ENCODE measurements at regions not wholly inside any gene's neighbourhood (a gene's known extent, or its start where the extent isn't known, plus 50 kb on each side); places are given as distances from the start of the nearest gene placed in this dataset.

DNA sequence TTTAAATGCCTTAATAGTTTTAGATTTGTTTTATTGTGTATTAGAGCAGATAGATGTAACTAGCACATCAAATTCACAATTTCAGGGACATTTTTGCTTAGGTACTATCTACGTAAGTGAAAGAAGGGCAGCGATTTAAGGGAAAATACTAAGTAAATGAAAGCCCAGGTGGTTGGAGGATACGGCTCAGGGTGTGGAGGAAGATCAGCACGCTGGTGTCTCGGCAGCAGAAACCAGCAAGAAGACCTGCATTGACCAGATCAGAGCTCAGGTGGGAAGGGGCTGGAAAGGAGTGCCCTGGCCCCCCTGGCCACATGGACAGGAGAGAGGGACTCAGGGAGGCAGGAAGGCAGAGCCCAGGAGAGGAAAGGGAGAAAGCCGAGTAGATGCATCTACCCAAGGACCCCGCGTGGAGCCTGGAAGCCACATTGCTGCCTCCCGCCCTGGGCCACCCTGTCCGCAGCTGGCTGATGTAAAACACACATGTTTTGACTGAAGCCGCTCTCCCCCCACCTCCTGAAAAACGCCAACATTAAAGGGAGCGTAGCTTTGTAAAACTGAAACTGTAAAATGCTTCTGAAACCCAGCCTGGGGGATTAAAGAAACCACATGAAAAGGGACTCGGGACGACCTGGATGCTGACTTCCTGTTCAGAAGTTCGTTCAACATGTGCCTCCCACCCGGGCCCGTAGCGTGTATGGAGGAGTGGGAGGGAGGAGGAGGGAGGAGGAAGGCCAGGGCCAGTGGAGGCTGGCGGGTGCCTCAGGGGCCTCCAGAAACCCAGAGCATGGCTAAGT is 72.6 kb upstream of the TARDBP start:
- WGBS, 2 experiments (ENCODE audit: low coverage in 1 of 2, low lambda C conversion rate in 2 of 2, missing lambda C conversion rate in 2 of 2), result 44 to 47% methylated on average over 20 of the region's 20 CpGs
- in situ Hi-C loops (cut with MboI), result no loop called here
- TF ChIP-seq EZH2phosphoT487 (IDR thresholded peaks at IDR 0.05; ENCODE audit: insufficient read depth, low read depth) (no peak), EZH2 (IDR thresholded peaks at IDR 0.05; ENCODE audit: insufficient read depth, poor library complexity, severe bottlenecking) (no peak)
- Histone ChIP-seq H3F3A (ENCODE audit: insufficient read depth) (no peaks in the 10 kb centered on the region), H3K4me2 (ENCODE audit: unreplicated experiment) (no peak overlapping the region), H3K4me1 (ENCODE audit: insufficient read depth) (peaks cover 10% of the 10 kb centered on the region; the same call in 1 of the 2 replicates), H2AFZ (no peak overlapping the region), H3K4me3 (no peak overlapping the region), H3K79me2 (ENCODE audit: insufficient read depth) (no peaks in the 10 kb centered on the region), H4K20me1 (ENCODE audit: insufficient read depth) (no peaks in the 10 kb centered on the region), H3K27me3 (replicated peaks; ENCODE audit: insufficient read depth) (peaks cover 35% of the 10 kb centered on the region), H3K36me3 (ENCODE audit: low read depth) (no peaks in the 10 kb centered on the region), H3K9me2 (ENCODE audit: insufficient read depth) (no peaks in the 10 kb centered on the region), H3K9ac (no peak overlapping the region), H3K9me3 (ENCODE audit: low read depth) (no peaks in the 10 kb centered on the region), H3K27ac (no peak overlapping the region)
- no peak for DNase-seq

- no peak overlapping the region for H3K4me3 ChIP-seq
- H3K36me3 ChIP-seq (ENCODE audit: low read depth), result no peaks in the 10 kb centered on the region
- 89 to 90% methylated on average over 5 of the region's 5 CpGs for WGBS, 2 experiments (ENCODE audit: low coverage in 1 of 2, low lambda C conversion rate in 2 of 2, missing lambda C conversion rate in 2 of 2)
- no peaks in the 10 kb centered on the region for H4K20me1 ChIP-seq (ENCODE audit: insufficient read depth)
- no peak overlapping the region for H3K9ac ChIP-seq
- no peaks in the 10 kb centered on the region for H3K79me2 ChIP-seq (ENCODE audit: insufficient read depth)
- H3K9me2 ChIP-seq (ENCODE audit: insufficient read depth), result no peaks in the 10 kb centered on the region
- no peak for DNase-seq
- in situ Hi-C loops (cut with MboI), result no loop called here
- H3K27me3 ChIP-seq (replicated peaks; ENCODE audit: insufficient read depth), result peaks cover 30% of the 10 kb centered on the region
- H3K4me2 ChIP-seq (ENCODE audit: unreplicated experiment), result no peak overlapping the region
- H3F3A ChIP-seq (ENCODE audit: insufficient read depth), result no peaks in the 10 kb centered on the region
- TF ChIP-seq EZH2 (IDR thresholded peaks at IDR 0.05; ENCODE audit: insufficient read depth, poor library complexity, severe bottlenecking), result no peak
- TF ChIP-seq EZH2phosphoT487 (IDR thresholded peaks at IDR 0.05; ENCODE audit: insufficient read depth, low read depth), result no peak
- no peak overlapping the region for H3K27ac ChIP-seq
- H3K4me1 ChIP-seq (ENCODE audit: insufficient read depth), result peaks cover 10% of the 10 kb centered on the region; the same call in 1 of the 2 replicates
- no peak overlapping the region for H2AFZ ChIP-seq
- H3K9me3 ChIP-seq (ENCODE audit: low read depth), result no peaks in the 10 kb centered on the region
Measured at GRCh38 chr1:10940451-10940804, 72.0 kb upstream of the TARDBP start.

- Histone ChIP-seq H2AFZ (no peak overlapping the region), H3K36me3 (ENCODE audit: low read depth) (no peaks in the 10 kb centered on the region), H3K4me1 (ENCODE audit: insufficient read depth) (peaks cover 10% of the 10 kb centered on the region; the same call in 1 of the 2 replicates), H3K9me3 (ENCODE audit: low read depth) (no peaks in the 10 kb centered on the region), H3K4me2 (ENCODE audit: unreplicated experiment) (no peak overlapping the region), H3K9ac (no peak overlapping the region), H3K9me2 (ENCODE audit: insufficient read depth) (no peaks in the 10 kb centered on the region), H3K79me2 (ENCODE audit: insufficient read depth) (no peaks in the 10 kb centered on the region), H3F3A (ENCODE audit: insufficient read depth) (no peaks in the 10 kb centered on the region), H4K20me1 (ENCODE audit: insufficient read depth) (no peaks in the 10 kb centered on the region), H3K27me3 (replicated peaks; ENCODE audit: insufficient read depth) (peaks cover 26% of the 10 kb centered on the region), H3K27ac (no peak overlapping the region), H3K4me3 (no peak overlapping the region)
- TF ChIP-seq EZH2 (IDR thresholded peaks at IDR 0.05; ENCODE audit: insufficient read depth, poor library complexity, severe bottlenecking), result no peak
- no peak for TF ChIP-seq EZH2phosphoT487 (IDR thresholded peaks at IDR 0.05; ENCODE audit: insufficient read depth, low read depth)
- DNase-seq, result no peak
- 85 to 86% methylated on average over 7 of the region's 7 CpGs for WGBS, 2 experiments (ENCODE audit: low coverage in 1 of 2, low lambda C conversion rate in 2 of 2, missing lambda C conversion rate in 2 of 2)
- in situ Hi-C loops (cut with MboI), result no loop called here
Measured at GRCh38 chr1:10940838-10941237, 71.6 kb upstream of the TARDBP start.

DNA sequence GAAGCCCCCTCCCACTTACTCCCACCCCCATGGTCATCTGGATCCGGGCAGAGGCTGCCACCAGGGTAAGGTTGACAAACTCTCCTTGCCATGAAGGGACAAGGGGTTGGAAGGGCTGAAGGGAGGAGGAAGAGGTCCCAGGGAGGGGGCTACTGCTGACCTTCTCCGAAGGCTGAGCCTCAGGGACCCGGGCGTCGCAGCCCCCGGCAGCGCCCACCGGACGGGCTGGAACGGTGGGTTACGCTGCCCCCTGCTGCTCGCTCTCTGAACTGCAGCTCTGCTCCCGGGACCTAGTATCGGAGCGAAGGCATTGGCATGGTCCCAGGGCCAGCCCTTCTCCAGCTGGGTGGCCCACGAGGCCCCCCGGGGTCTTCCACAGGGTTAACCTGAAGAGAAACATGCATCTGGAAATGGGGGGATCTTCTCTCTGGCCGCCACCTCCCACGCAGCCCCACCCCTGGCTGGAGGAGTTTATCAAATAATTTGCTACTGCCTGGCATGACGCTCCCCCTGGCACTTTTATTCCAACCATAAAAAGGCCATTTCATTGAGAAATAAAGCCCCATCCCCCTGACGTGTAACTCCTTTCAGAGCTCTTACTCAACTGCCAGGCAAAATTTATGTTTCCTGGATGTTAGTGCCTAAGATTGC is 70.4 kb upstream of the TARDBP start:
- peak overlapping the region; percentile 25; the same call in 1 of the 2 replicates for H2AFZ ChIP-seq
- 0 to 1% methylated on average over 21 of the region's 21 CpGs for WGBS, 2 experiments (ENCODE audit: low coverage in 1 of 2, low lambda C conversion rate in 2 of 2, missing lambda C conversion rate in 2 of 2)
- TF ChIP-seq EZH2 (IDR thresholded peaks at IDR 0.05; ENCODE audit: insufficient read depth, poor library complexity, severe bottlenecking) (no peak), EZH2phosphoT487 (IDR thresholded peaks at IDR 0.05; ENCODE audit: insufficient read depth, low read depth) (no peak)

More for the DNA sequence above, 70.4 kb upstream of the TARDBP start:
- H3K9ac ChIP-seq, result no peak overlapping the region
- H3K9me2 ChIP-seq (ENCODE audit: insufficient read depth), result no peaks in the 10 kb centered on the region
- peaks cover 23% of the 10 kb centered on the region for H3K27me3 ChIP-seq (replicated peaks; ENCODE audit: insufficient read depth)
- no peaks in the 10 kb centered on the region for H3K79me2 ChIP-seq (ENCODE audit: insufficient read depth)
- peak overlapping the region; percentile 55 for H3K4me2 ChIP-seq (ENCODE audit: unreplicated experiment)
- no peaks in the 10 kb centered on the region for H3F3A ChIP-seq (ENCODE audit: insufficient read depth)
- H3K36me3 ChIP-seq (ENCODE audit: low read depth), result no peaks in the 10 kb centered on the region
- in situ Hi-C loops (cut with MboI), result no loop called here
- H3K9me3 ChIP-seq (ENCODE audit: low read depth), result no peaks in the 10 kb centered on the region
- H3K4me1 ChIP-seq (ENCODE audit: insufficient read depth), result peaks cover 10% of the 10 kb centered on the region; the same call in 1 of the 2 replicates
- H4K20me1 ChIP-seq (ENCODE audit: insufficient read depth), result no peaks in the 10 kb centered on the region
- H3K4me3 ChIP-seq, result 0 out of 2 replicates have a peak overlapping the region, but pooled peaks have one; percentile 36
- no peak overlapping the region for H3K27ac ChIP-seq
- DNase-seq, result peak; percentile 60
